ENCODE measurements at regions not wholly inside any gene's neighbourhood (a gene's known extent, or its start where the extent isn't known, plus 50 kb on each side); places are given as distances from the start of the nearest gene placed in this dataset.
A peak's percentile ranks its signal among the peaks of the same experiment; 100 is the strongest.
"Not testable (repeated sequence)": the region's sequence is repeated elsewhere in the genome, so short reads cannot be mapped to it uniquely, and the experiment has no call there.

DNA sequence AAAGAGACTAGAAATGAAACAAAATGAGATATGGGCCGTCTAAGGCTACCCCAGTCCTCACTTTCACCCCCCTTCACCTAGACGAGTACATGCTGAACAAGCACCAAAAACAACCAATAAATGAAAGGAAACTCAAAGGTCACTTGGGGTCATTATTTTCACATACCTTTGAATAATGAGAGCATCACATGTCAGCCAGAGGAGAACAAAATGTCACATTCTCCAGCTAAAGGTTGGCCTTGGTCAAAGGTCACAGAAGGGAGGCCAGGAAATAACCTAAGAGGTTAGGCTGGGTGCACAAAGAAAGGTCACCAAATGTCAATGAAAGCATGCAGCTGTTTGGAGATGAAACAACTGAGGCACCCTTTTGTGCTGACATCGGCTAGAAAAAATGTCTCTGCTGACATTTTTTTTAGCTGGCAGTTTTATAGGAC lies 288.7 kb upstream of the USP25 start:
- no peak for DNase-seq

GRCh38 chr21:15441992-15442391 lies 287.8 kb upstream of the USP25 start:
- DNase-seq, result no peak

DNA sequence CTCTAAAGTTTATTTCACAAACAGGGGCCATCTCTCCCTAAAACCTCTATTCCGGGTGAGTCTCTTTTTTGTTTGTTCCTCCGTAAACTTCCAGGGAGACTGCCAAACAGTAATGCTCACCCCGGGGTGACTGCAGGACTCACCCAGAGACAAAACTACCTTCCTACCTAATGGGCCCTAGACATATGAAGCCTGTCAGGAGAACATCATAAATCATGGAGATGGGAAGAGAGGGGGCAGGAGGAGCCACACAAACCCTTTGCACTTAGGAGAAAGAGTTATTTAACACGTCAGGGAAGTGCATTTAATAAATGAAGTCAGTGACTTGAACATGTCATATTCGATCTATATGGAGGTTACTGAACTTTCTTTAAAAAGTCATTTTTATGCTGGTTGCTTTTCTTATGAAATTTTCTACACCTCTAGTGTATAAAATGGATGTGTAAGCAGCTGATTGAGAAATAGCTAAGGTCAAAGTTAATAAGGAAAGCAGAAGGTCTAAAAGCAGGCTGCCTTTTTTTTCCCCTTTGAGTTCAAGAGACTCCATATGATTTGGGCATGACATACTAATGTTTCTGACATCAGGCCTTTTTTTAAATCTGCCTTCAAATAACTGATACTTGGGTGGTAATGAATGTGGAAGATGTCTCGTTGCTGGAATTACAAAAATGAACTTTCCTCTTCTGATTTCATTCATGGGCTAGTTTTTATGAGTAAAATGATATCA lies 286.9 kb upstream of the USP25 start:
- no peak for DNase-seq

- no peak for DNase-seq
Observed at GRCh38 chr21:15443740-15444117, 286.1 kb upstream of the USP25 start.

- no peak for DNase-seq
Observed at GRCh38 chr21:15444118-15444960, 285.4 kb upstream of the USP25 start.

- no peak for DNase-seq
Observed at GRCh38 chr21:15445327-15445726, 284.5 kb upstream of the USP25 start.

- no peak for DNase-seq
Observed at GRCh38 chr21:15446223-15446622, 283.6 kb upstream of the USP25 start.

- no peak for DNase-seq
Observed at GRCh38 chr21:15449556-15449955, 280.2 kb upstream of the USP25 start.

DNA sequence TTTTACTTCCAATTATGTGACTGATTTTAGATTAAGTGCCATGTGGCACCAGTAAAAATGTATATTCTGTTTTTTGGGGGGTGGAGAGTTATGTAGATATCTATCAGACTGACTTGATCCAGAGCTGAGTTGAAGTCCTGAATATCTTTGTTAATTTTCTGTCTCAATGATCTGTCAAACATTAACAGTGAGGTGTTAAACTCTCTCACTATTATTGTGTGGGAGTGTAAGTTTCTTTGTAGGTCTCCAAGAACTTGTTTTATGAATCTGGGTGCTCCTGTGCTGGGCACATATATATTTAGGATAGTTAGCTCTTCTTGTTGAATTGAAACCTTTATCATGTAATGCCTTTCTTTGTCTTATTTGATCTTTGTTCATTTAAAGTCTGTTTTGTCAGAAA lies 276.5 kb upstream of the USP25 start:
- DNase-seq, result no peak

- DNase-seq, result not testable (repeated sequence)
Observed at GRCh38 chr21:15453785-15454184, 276.0 kb upstream of the USP25 start.

DNA sequence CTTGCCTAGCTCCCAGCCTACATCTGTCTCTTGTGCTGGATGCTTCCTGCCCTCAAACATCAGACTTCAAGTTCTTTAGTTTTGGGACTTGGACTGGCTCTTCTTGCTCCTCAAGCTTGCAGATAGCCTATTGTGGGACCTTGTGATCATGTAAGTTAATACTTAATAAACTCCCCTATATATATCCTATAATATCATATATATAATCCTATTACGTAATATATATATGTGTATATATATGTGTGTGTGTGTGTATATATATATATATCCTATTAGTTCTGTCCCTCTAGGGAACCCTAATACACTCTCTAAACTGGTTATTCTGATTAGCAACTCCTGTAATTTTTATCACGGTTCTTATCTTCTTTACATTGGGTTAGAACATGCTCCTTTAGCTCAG lies 274.9 kb upstream of the USP25 start:
- not testable (repeated sequence) for DNase-seq

DNA sequence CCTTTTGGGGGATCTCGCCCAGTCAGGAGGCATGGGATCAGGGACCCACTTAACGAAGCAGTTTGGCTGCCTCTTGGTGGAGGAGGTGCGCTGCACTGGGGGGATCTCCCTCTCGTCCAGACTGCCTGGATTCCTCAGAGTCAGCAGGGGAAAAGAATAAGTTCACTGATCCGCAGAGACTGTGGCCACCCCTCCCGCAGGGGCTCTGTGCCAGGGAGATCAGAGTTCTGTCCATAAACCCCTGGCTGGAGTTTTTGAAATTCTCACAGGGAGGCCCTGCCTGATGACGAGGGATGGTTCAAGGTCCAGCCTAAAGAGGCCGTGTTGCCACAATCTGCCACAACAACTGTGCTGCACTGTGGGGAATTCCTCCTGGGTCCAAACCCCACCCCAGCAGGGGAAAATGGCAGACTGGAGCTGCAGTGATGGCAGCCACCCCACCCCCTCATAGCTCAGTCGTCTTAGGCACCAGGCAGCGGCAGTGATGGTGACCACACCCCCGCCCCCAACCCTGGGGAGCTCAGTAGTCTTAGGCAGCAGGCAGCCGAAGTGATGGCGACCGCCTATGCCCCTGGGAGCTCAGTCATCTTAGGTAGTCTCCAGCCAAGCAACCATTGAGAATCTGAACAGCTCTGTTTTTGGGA lies 273.8 kb upstream of the USP25 start:
- DNase-seq, result no peak

GRCh38 chr21:15457965-15458364 lies 271.8 kb upstream of the USP25 start:
- no peak for DNase-seq

DNA sequence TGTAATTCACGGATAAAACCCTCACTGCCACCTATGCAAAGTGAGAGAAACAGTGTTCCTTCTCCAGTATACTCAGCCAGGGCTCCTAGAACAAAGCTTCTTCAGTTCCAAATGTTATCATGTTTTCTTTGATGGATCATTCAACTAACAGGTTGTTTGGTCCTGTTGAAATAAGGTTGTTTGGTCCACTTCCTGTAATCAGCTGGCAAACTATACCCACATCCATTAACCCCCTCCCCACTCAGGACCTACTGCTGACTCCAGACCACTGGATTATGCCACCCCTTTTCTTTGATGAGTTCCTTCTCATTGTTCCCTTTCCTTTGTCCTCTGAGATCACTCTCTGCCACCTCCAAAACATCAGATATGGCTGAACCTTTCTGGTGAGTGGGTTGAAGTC lies 267.7 kb upstream of the USP25 start:
- DNase-seq, result no peak

DNA sequence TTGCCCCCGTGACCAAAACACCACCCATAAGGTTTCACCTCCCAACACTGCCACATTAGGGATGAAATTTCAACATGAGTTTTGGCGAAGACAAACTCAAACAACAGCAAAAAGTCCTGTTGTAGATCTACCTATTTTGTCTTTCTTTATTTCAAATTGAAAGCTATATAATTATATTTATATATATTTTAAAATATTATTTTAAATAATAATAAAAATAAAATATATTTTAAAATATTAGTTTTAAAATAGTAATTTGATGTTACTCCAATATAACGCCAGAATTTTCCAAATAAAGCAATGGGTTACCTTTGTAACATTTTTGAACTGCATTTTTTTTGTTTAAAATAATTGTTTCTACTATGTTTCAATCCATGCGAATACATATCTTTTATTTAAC lies 263.5 kb upstream of the USP25 start:
- DNase-seq, result no peak

GRCh38 chr21:15468368-15468767 lies 261.4 kb upstream of the USP25 start:
- DNase-seq, result no peak

- DNase-seq, result no peak
Observed at GRCh38 chr21:15472108-15473040, 257.4 kb upstream of the USP25 start.

DNA sequence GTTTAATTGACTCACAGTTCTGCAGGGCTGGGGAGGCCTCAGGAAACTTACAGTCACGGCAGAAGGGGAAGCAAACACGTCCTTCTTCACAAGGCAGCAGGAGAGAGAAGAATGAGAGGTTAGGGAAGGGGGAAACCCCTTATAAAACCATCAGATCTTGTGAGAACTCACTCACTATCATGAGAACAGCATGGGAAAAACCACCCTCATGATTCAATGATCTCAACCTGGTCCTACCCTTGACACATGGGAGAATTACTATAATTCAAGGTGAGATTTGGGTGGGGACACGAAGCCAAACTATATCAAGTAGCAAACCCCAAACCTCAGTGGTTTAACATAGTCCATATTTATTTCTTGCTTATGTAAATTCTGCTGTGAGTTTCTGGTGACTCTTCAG lies 252.0 kb upstream of the USP25 start:
- not testable (repeated sequence) for DNase-seq

GRCh38 chr21:15480160-15480559 lies 249.6 kb upstream of the USP25 start:
- no peak for DNase-seq

DNA sequence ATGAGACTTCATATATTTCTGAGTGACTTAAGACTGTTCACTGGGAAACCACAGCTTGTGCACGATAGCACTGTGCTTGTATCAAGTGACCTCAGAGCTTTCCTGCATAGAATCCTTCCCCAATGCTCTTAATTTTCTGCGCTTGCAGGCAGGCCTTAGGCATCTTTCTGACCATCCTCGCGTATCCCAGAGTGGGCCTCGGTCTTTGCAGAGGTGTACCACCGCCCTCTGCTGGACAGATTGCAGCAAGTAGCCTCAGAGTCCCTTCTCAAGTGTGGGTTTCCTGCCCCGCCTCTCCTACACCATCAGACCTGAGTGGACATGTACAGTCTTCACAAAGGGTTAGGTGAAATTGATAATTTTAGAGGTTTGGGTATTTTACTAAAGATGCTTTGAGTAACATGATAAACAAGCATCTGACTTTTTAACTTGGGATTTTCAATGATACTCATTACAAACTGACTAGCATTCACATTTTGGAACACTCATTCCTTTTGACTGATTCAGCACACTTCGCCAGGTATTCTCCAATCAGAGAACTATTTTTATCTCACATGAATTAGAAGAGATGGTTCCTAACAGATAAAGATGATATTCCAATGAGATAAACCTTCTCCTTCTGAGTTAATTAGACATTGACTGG lies 246.5 kb upstream of the USP25 start:
- DNase-seq, result peak; percentile 66

DNA sequence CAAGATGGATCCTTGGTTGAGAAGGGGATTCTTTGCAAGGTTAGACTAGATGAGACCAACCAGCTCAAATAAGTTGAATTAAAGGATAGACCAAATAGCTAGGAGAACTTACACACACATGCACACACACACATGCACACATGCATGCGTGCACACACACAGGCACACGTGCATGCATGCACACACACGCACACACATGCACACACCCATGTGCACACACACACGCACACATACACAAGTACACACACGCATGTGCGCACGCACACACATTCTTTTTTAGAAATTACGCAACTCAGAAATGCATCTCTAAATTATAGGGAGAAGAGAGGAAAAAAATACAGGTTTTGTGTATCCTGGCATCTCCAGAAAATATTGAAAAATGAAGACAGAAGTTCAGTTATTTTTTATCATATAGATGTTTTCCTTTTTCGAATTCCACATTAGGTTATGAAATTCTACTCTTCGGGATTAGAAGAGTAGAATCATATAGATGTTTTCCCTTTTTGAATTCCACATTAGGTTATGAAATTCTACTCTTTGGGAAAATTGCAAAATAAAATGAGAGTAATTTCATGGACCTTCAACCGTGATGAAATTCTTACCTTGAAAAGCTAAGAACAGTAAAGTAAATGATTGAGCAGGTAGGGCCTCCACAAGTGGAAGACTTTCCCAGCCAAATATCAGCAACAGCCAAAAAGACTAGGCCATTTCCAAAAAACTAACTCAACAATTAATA lies 243.2 kb upstream of the USP25 start:
- DNase-seq, result no peak
